ENCODE measurements at regions not wholly inside any gene's neighbourhood (a gene's known extent, or its start where the extent isn't known, plus 50 kb on each side); places are given as distances from the start of the nearest gene placed in this dataset.

- no peak for TF ChIP-seq CTCF (IDR thresholded peaks at IDR 0.05)
- no peak for TF ChIP-seq POLR2A (IDR thresholded peaks at IDR 0.05)
- TF ChIP-seq POLR2AphosphoS5 (IDR thresholded peaks at IDR 0.05) = no peak
- no peak for TF ChIP-seq EP300 (IDR thresholded peaks at IDR 0.05)
Measured at GRCh38 chr3:181213347-181213746, 223.8 kb upstream of the DNAJC19 start.
